K562 (cell line): ENCODE measurements at regions not wholly inside any gene's neighbourhood (a gene's known extent, or its start where the extent isn't known, plus 50 kb on each side); places are given as distances from the start of the nearest gene placed in this dataset.

ENCODE experiments used
- ATAC-seq: fragments of 200-7000 bp; cut with Tn5 transposase; 3 replicates; pipeline ENCODE4 v1.9.1; 2020; ENCODE audit warnings: moderate library complexity
- BruUV-seq: library from RNA; stranded (reverse); fragments of 400-500 nt; replicated peaks from 2 replicates; lab custom pipeline; 2021; lab: Mats Ljungman, UMichigan
- CTCF ChIA-PET: fragments of 300-600 bp; formaldehyde crosslinking; extraction: SDS; loops from one replicate; lab custom pipeline; 2021; ENCODE audit warnings: low intra/inter-chr PET ratio; lab: Yijun Ruan, JAX
- POLR2A ChIA-PET: fragments of 300-600, 350-650 bp; sonication (Branson Sonifier 250); formaldehyde crosslinking; extraction: SDS; loops from one replicate; lab custom pipeline; 2021; ENCODE audit warnings: antibody characterized with exemption, inconsistent platforms; lab: Yijun Ruan, JAX
- DNase-seq, 4 experiments: peaks; one replicate each; pipeline versions ENCODE4 v3.0.0 to v3.0.0-alpha.2; 2011 to 2018; ENCODE audit warnings: low spot score in 3 of 4, mixed read lengths in 3 of 4; ENCODE audit errors: extremely low read depth in 1 of 4
- FAIRE-seq: peaks from 2 replicates; lab custom pipeline; 2011; peaks lifted over from hg19 to GRCh38; lab: Jason Lieb, UNC
- H2AFZ ChIP-seq: 2 replicates; pipeline ENCODE4 v1.6.0; 2011; ENCODE audit warnings: low read depth, low read length, control low read depth, inconsistent platforms
- H3K27ac ChIP-seq: fragments of 200-600 bp; 3 replicates; pipeline ENCODE4 v1.8.0; 2011; ENCODE audit warnings: low read depth, mild to moderate bottlenecking, control low read depth, inconsistent platforms, low read length, moderate library complexity, mixed read lengths; ENCODE audit errors: extremely low read depth
- H3K27me3 ChIP-seq, 2 experiments: fragments of 300-600 bp in 1 of 2; 2 replicates in 1 of 2; 3 replicates in 1 of 2; pipeline versions ENCODE4 v1.6.0 to v1.8.0; 2011; ENCODE audit warnings: inconsistent platforms in 2 of 2, low read length in 2 of 2, mild to moderate bottlenecking in 1 of 2, mixed read lengths in 1 of 2, moderate library complexity in 1 of 2; ENCODE audit not compliant: control insufficient read depth in 2 of 2, insufficient read depth in 2 of 2
- H3K36me3 ChIP-seq: fragments of 300-600 bp; 3 replicates; pipeline ENCODE4 v1.8.0; 2011; ENCODE audit warnings: mild to moderate bottlenecking, low read length, inconsistent platforms; ENCODE audit not compliant: control insufficient read depth, insufficient read depth
- H3K4me1 ChIP-seq, 2 experiments: fragments of 200-600 bp in 1 of 2; replicated peaks in 1 of 2; 2 replicates in 1 of 2; 3 replicates in 1 of 2; pipeline versions ENCODE4 v1.5.1 to v1.8.0; 2011; ENCODE audit warnings: inconsistent platforms in 2 of 2, low read length in 2 of 2, mild to moderate bottlenecking in 1 of 2, mixed read lengths in 1 of 2, moderate library complexity in 1 of 2; ENCODE audit not compliant: control insufficient read depth in 2 of 2, insufficient read depth in 2 of 2
- H3K4me2 ChIP-seq: 2 replicates; pipeline ENCODE4 v1.6.1; 2011; ENCODE audit warnings: low read length, control low read depth, inconsistent platforms, mixed read lengths; ENCODE audit not compliant: insufficient read depth
- H3K4me3 ChIP-seq: fragments of 200-600 bp; sonication (generic), shearing (Covaris generic); 2 replicates; pipeline ENCODE4 v1.5.1; 2016; ENCODE audit warnings: control low read depth, inconsistent platforms
- H3K79me2 ChIP-seq: fragments of 200-600 bp; 3 replicates; pipeline ENCODE4 v1.8.0; 2011; ENCODE audit warnings: low read length, inconsistent platforms; ENCODE audit not compliant: control insufficient read depth, insufficient read depth
- H3K9ac ChIP-seq, 2 experiments: 2 replicates each; pipeline versions ENCODE4 v1.6.0 to v1.6.1; 2011; ENCODE audit warnings: low read depth in 2 of 2, low read length in 2 of 2, control low read depth in 1 of 2, inconsistent platforms in 1 of 2, mild to moderate bottlenecking in 1 of 2, mixed read lengths in 1 of 2; ENCODE audit not compliant: insufficient read depth in 1 of 2
- H3K9me1 ChIP-seq: one replicate; pipeline ENCODE4 v1.6.0; 2011; ENCODE audit warnings: inconsistent platforms, mild to moderate bottlenecking, low read length, moderate library complexity; ENCODE audit not compliant: control insufficient read depth, insufficient read depth
- H3K9me3 ChIP-seq: replicated peaks from 2 replicates; pipeline ENCODE4 v1.5.1; 2011; ENCODE audit warnings: low read depth, low read length, inconsistent platforms; ENCODE audit not compliant: control insufficient read depth, insufficient read depth
- H4K20me1 ChIP-seq: replicated peaks from 2 replicates; pipeline ENCODE4 v1.6.1; 2011; ENCODE audit warnings: low read length, inconsistent platforms, mixed read lengths; ENCODE audit not compliant: control insufficient read depth, insufficient read depth
- KDM4B ChIP-seq, 2 experiments: fragments of 450-650 bp in 1 of 2; sonication (generic) in 1 of 2; IDR thresholded peaks; 2 replicates each; pipeline ENCODE4 v1.6.1; 2016 to 2017; ENCODE audit warnings: borderline replicate concordance in 2 of 2, antibody characterized with exemption in 1 of 2, low read depth in 1 of 2, mild to moderate bottlenecking in 1 of 2
- RAD21 ChIP-seq, 2 experiments: fragments of 250-450 bp in 1 of 2; fragments of 450-650 bp in 1 of 2; sonication (Bioruptor Pico) in 1 of 2; formaldehyde crosslinking in 1 of 2; IDR thresholded peaks in 1 of 2; conservative IDR thresholded peaks in 1 of 2; 2 replicates each; pipeline versions ENCODE4 v1.4.0 to v1.8.0; 2020 to 2022; ENCODE audit warnings: mild to moderate bottlenecking in 2 of 2, moderate library complexity in 1 of 2
- RBFOX2 ChIP-seq: fragments of 200-400 bp; formaldehyde crosslinking; IDR thresholded peaks from 2 replicates; pipeline ENCODE4 v1.6.1; 2017; ENCODE audit warnings: low read depth, mild to moderate bottlenecking, low read length, moderate library complexity
- UBTF ChIP-seq, 2 experiments: IDR thresholded peaks; 2 replicates each; pipeline ENCODE4 v1.6.1; 2012; ENCODE audit warnings: improper control_type of control experiment in 2 of 2, low read depth in 2 of 2, low read length in 2 of 2, borderline replicate concordance in 1 of 2
- in situ Hi-C: fragments of 300-500 bp; cut with MboI; formaldehyde crosslinking; loops from 4 replicates; pipeline ENCODE4 v1.15.0; 2018; ENCODE audit warnings: inconsistent platforms, mixed read lengths
- intact Hi-C: fragments of 100-400 bp; cut with micrococcal nuclease; formaldehyde crosslinking; loops from 2 replicates; pipeline ENCODE4 v1.14.2; 2022
- TF ChIP-seq, protein P1 (sequence below), 3 experiments: IDR thresholded peaks in 2 of 3; conservative IDR thresholded peaks in 1 of 3; 2 replicates each; pipeline ENCODE4 v1.5.1; 2011 to 2012; ENCODE audit warnings: low read length in 3 of 3, mild to moderate bottlenecking in 3 of 3, control low read depth in 2 of 3, improper control_type of control experiment in 1 of 3, inconsistent platforms in 1 of 3, low read depth in 1 of 3, mixed read lengths in 1 of 3, moderate library complexity in 1 of 3; ENCODE audit not compliant: insufficient read depth in 2 of 3
- TF ChIP-seq, protein P2 (sequence below): fragments of 250-450 bp; sonication (Bioruptor Pico); IDR thresholded peaks from 2 replicates; pipeline ENCODE4 v1.4.0; 2020; ENCODE audit warnings: borderline replicate concordance

- TF ChIP-seq, protein P1, sequence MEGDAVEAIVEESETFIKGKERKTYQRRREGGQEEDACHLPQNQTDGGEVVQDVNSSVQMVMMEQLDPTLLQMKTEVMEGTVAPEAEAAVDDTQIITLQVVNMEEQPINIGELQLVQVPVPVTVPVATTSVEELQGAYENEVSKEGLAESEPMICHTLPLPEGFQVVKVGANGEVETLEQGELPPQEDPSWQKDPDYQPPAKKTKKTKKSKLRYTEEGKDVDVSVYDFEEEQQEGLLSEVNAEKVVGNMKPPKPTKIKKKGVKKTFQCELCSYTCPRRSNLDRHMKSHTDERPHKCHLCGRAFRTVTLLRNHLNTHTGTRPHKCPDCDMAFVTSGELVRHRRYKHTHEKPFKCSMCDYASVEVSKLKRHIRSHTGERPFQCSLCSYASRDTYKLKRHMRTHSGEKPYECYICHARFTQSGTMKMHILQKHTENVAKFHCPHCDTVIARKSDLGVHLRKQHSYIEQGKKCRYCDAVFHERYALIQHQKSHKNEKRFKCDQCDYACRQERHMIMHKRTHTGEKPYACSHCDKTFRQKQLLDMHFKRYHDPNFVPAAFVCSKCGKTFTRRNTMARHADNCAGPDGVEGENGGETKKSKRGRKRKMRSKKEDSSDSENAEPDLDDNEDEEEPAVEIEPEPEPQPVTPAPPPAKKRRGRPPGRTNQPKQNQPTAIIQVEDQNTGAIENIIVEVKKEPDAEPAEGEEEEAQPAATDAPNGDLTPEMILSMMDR (IDR thresholded peaks at IDR 0.05 in 2 of 3, conservative IDR thresholded peaks at IDR 0.05 in 1 of 3; ENCODE audit: insufficient read depth in 2 of 3, low read depth in 1 of 3, low read length in 3 of 3), result no peak
- no peak for TF ChIP-seq KDM4B (IDR thresholded peaks at IDR 0.05; ENCODE audit: borderline replicate concordance in 2 of 2, low read depth in 1 of 2)
Measured at GRCh38 chr10:89954061-89954460, 252.7 kb downstream of the KIF20B start (continued).

DNA sequence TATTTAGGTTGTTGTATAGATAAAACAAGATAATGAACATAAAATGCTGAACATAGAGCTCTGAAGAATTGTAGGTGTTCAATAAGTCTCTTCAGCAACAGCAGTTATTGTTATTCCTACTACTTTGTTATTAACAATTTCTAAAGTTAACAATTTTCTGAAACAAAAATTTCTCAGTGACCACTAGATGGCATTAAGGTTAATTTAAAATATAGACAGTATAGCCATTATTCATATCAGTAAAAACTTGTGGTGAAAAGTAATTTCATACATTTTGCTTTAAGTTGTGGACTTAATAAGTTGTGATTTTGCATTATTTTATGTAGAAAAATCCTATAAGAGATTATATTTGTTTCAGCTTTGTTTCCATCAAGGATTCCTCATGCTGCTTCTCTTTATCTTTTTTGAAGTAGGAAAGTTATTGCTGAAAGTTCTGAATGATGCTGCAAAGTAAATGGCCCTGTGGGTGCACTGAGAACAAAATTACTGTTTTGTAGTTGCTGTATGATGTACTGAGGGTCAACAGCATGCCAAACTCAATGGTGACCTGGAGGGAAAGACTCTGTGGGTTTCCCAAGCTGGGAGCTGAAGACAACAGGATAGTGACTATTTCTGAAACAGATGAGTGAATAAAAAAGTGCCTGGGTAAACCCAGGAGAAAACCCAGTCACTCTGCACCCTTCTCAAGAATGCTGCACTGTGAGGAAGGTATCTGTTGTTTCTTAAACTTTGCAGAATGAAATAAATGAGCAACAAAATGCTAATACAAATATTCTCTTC is 253.6 kb downstream of the KIF20B start:
- H3K4me2 ChIP-seq, result no peak overlapping the region
- no peak for FAIRE-seq
- TF ChIP-seq UBTF (IDR thresholded peaks at IDR 0.05; ENCODE audit: borderline replicate concordance in 1 of 2, low read depth in 2 of 2, low read length in 2 of 2), result no peak
- TF ChIP-seq, protein P2, sequence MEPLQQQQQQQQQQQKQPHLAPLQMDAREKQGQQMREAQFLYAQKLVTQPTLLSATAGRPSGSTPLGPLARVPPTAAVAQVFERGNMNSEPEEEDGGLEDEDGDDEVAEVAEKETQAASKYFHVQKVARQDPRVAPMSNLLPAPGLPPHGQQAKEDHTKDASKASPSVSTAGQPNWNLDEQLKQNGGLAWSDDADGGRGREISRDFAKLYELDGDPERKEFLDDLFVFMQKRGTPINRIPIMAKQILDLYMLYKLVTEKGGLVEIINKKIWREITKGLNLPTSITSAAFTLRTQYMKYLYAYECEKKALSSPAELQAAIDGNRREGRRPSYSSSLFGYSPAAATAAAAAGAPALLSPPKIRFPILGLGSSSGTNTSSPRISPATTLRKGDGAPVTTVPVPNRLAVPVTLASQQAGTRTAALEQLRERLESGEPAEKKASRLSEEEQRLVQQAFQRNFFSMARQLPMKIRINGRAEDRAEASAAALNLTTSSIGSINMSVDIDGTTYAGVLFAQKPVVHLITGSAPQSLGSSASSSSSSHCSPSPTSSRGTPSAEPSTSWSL (CRISPR knock-in tag), result no peak
- TF ChIP-seq RAD21 (CRISPR knock-in tag; conservative IDR thresholded peaks at IDR 0.05 in 1 of 2, IDR thresholded peaks at IDR 0.05 in 1 of 2), result peak in 1 of 2 experiments; percentile 23; a peak in 2 of 4 replicates
- TF ChIP-seq RBFOX2, result no peak
- H3K9me1 ChIP-seq, result no peaks in the 10 kb centered on the region
- H3K9ac ChIP-seq, result no peak overlapping the region
- no TSS peak for BruUV-seq
- intact Hi-C loops, result loop anchor here (5.0 kb wide), 1 partner anchor 907 kb away; no protein-coding TSS in a partner anchor
- in situ Hi-C loops, result no loop called here
- no peaks in the 10 kb centered on the region for H3K36me3 ChIP-seq
- ChIA-PET CTCF (no interaction called here), POLR2A (no interaction called here)
- H3K27me3 ChIP-seq, result no peaks in the 10 kb centered on the region
- H3K4me3 ChIP-seq, result no peak overlapping the region
- no peak for ATAC-seq
- no peaks in the 10 kb centered on the region for H3K79me2 ChIP-seq
- no peaks in the 10 kb centered on the region for H4K20me1 ChIP-seq
- no peaks in the 10 kb centered on the region for H3K4me1 ChIP-seq
- H3K27ac ChIP-seq, result no peak overlapping the region
- H2AFZ ChIP-seq, result no peak overlapping the region
- no peak for DNase-seq
- no peaks in the 10 kb centered on the region for H3K9me3 ChIP-seq
